GM12874 (cell line): ENCODE measurements at regions not wholly inside any gene's neighbourhood (a gene's known extent, or its start where the extent isn't known, plus 50 kb on each side); places are given as distances from the start of the nearest gene placed in this dataset.

ENCODE experiments used
- CTCF ChIP-seq: IDR thresholded peaks from 2 replicates; pipeline ENCODE4 v1.5.1; 2011; ENCODE audit warnings: low read depth, mild to moderate bottlenecking, control low read depth, low read length, moderate library complexity; ENCODE audit not compliant: insufficient read depth

GRCh38 chr2:132268977-132269523 is 107.3 kb upstream of the ANKRD30BL start:
- no peak for TF ChIP-seq CTCF

GRCh38 chr2:132270255-132270654 is 108.5 kb upstream of the ANKRD30BL start:
- TF ChIP-seq CTCF = no peak

DNA sequence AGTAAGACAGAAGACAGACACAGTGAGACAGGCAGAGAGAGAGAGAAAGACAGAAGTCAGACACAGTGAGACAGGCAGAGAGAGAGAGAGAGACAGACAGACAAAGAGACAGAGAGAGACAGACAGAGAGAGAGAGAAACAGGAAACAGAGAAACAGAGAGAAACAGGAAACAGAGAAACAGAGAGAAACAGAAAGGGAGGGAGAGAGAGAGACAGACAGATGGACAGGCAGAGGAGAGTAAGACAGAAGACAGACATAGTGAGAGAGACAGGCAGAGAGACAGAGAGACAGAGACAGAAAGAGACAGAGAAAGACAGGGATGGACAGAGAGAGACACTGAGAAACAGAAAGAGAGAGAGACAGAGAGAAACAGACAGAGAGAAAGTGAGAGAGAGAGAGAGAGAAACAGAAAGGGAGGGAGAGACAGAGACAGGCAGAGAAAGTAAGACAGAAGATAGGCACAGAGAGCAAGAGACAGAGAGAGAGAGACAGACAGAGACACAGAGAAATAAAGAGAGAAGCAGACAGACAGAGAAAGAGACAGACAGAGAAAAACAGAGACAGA is 109.3 kb upstream of the ANKRD30BL start:
- no peak for TF ChIP-seq CTCF

DNA sequence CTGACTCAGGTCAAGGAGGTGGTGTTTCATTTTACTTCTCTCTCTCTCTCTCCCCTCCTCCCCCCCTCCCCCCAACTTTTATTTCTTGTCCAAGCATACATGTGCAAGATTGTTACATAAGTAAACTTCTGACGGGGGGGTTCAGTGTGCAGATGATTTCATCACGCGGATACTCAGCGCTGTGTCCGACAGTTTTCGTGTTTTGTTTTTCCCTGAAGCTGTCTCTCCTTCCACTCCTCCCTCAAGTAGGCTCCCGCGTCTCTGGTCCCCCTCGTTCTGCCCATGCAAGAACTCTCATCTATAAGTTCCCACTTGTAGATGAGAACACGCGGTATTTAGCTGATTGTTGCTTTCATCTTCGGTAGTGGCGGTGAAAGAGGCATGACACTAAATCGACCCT is 111.0 kb upstream of the ANKRD30BL start:
- TF ChIP-seq CTCF = no peak

GRCh38 chr2:132274000-132274399 is 112.2 kb upstream of the ANKRD30BL start:
- no peak for TF ChIP-seq CTCF

DNA sequence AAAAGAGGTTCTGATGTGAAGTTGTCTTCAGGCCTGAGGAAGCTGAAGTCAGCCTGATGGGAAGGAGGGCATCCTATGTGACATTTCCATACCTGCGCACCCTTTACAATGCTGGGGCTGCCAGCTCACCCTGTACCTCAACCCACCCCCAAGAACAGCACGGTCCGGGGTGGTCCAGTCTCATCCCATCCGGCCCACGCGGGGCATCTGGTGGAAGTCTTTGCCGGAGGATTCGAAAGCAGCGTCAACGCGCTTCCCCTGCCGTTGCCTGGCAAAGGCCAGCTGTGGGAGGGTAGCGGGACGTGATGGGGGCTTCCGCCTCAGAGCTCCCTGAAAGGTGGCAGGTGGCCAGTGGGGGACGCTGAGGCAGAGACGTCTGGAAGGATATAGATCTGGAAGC is 113.6 kb upstream of the ANKRD30BL start:
- no peak for TF ChIP-seq CTCF

GRCh38 chr2:132276571-132276981 is 114.8 kb upstream of the ANKRD30BL start:
- no peak for TF ChIP-seq CTCF
